VCaP (cell line): ENCODE measurements at regions not wholly inside any gene's neighbourhood (a gene's known extent, or its start where the extent isn't known, plus 50 kb on each side); places are given as distances from the start of the nearest gene placed in this dataset.

Source experiments
- H3K27ac ChIP-seq: fragments of 450-650 bp; 2 replicates; pipeline ENCODE4 v1.5.1; 2017
- TF ChIP-seq, protein P1 (sequence below): fragments of 450-650 bp; conservative IDR thresholded peaks from 2 replicates; pipeline ENCODE4 v1.5.1; 2017; ENCODE audit warnings: mild to moderate bottlenecking, moderate library complexity

DNA sequence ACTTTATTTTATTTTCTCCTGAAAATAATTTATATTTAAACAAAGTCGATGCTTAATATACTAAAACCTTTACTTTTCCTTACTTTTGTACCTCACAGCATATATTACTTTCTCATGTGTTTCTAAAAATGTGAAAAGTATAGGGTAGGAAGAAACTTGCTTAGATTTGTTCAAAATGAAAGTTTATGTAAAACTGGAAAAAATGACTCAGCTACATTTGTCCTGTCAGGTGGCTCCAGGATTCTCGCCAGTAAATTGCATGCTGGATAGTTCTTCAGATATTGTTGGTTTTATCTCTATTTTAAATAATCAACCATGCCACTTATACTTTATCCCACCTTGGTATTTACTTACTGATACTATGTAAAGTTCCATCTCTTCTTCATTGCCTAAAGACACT, 159.2 kb upstream of the NDST4 start:
- TF ChIP-seq, protein P1, sequence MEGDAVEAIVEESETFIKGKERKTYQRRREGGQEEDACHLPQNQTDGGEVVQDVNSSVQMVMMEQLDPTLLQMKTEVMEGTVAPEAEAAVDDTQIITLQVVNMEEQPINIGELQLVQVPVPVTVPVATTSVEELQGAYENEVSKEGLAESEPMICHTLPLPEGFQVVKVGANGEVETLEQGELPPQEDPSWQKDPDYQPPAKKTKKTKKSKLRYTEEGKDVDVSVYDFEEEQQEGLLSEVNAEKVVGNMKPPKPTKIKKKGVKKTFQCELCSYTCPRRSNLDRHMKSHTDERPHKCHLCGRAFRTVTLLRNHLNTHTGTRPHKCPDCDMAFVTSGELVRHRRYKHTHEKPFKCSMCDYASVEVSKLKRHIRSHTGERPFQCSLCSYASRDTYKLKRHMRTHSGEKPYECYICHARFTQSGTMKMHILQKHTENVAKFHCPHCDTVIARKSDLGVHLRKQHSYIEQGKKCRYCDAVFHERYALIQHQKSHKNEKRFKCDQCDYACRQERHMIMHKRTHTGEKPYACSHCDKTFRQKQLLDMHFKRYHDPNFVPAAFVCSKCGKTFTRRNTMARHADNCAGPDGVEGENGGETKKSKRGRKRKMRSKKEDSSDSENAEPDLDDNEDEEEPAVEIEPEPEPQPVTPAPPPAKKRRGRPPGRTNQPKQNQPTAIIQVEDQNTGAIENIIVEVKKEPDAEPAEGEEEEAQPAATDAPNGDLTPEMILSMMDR, result no peak
- no peak overlapping the region for H3K27ac ChIP-seq

DNA sequence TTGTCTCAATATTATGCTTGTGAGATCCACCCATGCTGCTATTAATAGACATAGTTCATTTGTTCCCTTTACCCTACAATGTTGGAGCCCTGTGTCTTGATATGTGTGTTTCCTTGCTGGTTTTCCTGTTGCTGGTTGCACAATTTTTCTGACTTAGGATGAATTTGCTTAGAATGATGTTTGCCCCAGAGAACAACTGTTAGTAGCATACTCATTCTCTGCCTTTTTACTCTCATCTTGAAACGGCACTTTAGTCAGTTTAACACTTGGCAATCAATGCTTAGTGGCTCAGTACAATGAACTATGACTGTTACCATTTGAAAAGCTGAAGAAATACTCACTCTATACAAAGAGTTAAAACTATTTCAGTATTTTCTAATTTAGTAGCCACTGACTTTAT, 158.8 kb upstream of the NDST4 start:
- H3K27ac ChIP-seq, result no peak overlapping the region
- TF ChIP-seq, protein P1, result no peak

DNA sequence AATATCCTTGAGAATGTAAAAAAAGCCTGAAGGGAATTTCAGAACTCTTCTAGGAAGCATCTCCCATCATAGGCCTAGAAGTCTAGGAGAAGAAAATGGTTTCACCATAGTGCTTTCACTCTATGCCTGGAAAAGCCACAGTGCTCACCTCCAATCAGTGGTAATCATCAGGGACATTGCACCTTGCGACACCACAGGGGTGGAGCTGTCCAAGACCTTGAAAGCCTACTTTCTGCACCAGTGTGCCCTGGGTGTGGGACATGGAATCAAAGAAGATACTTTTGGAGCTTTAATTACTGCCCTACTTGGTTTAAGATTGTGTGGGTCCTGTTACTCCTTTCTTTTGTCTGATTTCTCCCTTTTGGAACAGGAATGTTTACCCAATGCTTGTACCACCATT, 146.8 kb upstream of the NDST4 start:
- TF ChIP-seq, protein P1, result no peak
- H3K27ac ChIP-seq, result no peak overlapping the region

DNA sequence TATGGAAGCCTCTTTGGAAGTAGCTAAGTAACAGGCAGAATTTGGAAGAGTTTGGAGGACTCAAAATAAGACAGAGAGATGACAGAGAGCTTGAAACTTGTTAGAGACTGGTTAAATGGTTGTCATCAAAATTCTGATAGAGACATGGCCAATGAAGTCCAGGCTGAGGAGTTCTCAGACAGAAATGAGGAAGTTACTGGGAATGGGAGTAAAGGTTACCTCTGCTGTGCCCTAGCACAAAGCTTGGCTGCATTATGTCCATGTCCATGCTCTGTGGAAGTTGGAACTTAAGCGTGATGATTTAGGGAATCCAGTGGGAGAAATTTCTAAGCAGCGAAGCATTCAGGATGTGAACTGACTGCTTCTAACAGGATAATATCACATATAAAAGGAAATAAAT, 146.2 kb upstream of the NDST4 start:
- H3K27ac ChIP-seq, result no peak overlapping the region
- TF ChIP-seq, protein P1, result no peak

DNA sequence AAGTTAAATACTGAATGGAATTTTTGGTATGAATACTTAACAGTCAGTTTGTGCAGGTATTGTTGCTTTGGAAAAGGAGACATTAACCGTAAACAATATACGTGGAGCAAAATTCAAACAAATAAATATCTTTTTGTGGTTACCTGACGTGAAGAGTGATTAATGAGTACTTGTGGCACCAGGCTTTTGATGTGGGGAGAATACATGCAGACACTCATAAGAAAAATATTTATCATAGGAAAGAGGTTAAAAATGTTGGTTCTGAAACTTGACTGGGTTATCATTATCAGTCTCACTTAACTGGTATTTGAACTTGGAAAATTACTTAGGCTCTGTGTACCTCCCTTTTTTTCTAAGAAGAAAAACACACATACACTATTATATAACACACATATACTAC, 136.4 kb upstream of the NDST4 start:
- no peak overlapping the region for H3K27ac ChIP-seq
- TF ChIP-seq, protein P1, result no peak

DNA sequence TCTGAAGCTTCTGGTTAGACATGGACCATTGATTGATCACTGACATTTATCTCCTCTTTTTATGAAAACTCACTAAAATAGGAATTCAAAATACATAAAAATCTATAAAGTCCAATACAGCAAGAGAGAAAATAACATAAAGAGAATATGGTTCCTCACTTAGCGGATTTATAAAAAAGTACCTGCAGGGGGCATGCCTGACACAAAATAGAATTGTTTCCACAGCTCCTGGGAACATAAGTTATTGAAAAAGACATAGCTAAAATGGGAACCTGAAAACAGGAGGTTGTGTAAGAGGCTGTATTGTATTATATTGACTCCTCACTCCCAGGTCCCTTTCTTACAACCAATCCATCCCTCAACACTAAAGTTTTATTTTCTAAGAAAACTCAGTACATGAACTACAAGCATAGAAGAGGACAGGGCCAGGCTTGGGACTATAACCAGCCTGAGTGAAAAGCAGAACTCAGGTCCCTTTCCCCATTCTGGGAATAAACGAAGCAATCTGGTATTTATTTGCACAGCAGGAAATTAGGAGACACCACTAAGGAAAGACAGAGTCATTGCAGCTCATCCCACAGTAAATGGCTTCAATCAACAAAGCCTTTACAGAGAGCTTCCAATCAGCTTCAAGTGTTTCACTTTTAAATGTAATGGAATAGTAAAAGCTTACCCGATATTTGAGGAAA, 121.1 kb upstream of the NDST4 start:
- TF ChIP-seq, protein P1, result peak; percentile 70
- H3K27ac ChIP-seq, result no peak overlapping the region

DNA sequence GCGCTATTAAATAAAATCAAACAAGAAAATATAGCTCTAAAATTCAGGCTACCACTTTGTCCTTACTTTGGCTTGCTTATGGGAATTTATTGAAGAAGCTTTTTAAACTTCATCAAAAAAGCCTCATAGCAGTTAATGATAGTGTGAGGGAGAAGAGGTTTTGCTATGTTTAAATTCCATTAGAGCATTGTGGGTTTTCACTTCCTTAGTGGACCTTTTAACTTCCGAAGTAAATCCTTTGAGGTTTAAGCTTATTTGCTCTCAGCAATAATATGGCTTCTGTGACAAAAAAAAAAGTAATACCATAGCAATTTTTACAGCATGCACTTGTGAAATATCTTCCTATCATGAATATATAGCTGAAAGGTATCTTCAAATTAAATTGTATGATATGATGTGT, 120.2 kb upstream of the NDST4 start:
- TF ChIP-seq, protein P1, result no peak
- no peak overlapping the region for H3K27ac ChIP-seq
